ENCODE measurements at regions not wholly inside any gene's neighbourhood (a gene's known extent, or its start where the extent isn't known, plus 50 kb on each side); places are given as distances from the start of the nearest gene placed in this dataset.

- TF ChIP-seq, protein P1, sequence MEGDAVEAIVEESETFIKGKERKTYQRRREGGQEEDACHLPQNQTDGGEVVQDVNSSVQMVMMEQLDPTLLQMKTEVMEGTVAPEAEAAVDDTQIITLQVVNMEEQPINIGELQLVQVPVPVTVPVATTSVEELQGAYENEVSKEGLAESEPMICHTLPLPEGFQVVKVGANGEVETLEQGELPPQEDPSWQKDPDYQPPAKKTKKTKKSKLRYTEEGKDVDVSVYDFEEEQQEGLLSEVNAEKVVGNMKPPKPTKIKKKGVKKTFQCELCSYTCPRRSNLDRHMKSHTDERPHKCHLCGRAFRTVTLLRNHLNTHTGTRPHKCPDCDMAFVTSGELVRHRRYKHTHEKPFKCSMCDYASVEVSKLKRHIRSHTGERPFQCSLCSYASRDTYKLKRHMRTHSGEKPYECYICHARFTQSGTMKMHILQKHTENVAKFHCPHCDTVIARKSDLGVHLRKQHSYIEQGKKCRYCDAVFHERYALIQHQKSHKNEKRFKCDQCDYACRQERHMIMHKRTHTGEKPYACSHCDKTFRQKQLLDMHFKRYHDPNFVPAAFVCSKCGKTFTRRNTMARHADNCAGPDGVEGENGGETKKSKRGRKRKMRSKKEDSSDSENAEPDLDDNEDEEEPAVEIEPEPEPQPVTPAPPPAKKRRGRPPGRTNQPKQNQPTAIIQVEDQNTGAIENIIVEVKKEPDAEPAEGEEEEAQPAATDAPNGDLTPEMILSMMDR (IDR thresholded peaks at IDR 0.05; ENCODE audit: poor library complexity) = no peak
- TF ChIP-seq EZH2 (IDR thresholded peaks at IDR 0.05; ENCODE audit: borderline replicate concordance) (no peak), EZH2phosphoT487 (IDR thresholded peaks at IDR 0.05; ENCODE audit: low read depth, severe bottlenecking, unreplicated experiment) (no peak)
These were observed 68.6 kb downstream of the TENT5A start for GRCh38 chr6:81683912-81684311.

All from hepatocyte (in vitro differentiated cells).